ENCODE measurements at regions not wholly inside any gene's neighbourhood (a gene's known extent, or its start where the extent isn't known, plus 50 kb on each side); places are given as distances from the start of the nearest gene placed in this dataset.

DNA sequence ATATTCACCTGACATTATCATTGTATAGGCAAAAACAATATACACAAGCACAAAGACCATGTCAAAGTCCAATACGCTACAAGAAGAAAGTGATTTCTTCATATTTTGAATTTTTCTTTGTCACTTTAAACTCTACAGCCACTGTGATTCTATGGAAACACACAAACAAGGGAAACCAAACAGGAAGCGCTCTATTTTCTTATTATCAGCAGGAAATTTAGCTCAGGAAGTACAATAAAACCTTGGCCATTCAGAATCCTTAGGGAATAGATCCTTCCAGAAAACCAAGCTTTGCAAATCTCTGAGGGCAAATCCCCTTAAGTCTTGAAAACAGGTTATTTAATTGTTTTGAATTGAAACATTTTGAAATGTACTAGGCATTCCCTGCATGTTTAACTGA, 336.2 kb downstream of the EPHA4 start:
- no peak overlapping the region for H3K4me3 ChIP-seq (ENCODE audit: low read depth, low read length)
- TF ChIP-seq, protein P1, sequence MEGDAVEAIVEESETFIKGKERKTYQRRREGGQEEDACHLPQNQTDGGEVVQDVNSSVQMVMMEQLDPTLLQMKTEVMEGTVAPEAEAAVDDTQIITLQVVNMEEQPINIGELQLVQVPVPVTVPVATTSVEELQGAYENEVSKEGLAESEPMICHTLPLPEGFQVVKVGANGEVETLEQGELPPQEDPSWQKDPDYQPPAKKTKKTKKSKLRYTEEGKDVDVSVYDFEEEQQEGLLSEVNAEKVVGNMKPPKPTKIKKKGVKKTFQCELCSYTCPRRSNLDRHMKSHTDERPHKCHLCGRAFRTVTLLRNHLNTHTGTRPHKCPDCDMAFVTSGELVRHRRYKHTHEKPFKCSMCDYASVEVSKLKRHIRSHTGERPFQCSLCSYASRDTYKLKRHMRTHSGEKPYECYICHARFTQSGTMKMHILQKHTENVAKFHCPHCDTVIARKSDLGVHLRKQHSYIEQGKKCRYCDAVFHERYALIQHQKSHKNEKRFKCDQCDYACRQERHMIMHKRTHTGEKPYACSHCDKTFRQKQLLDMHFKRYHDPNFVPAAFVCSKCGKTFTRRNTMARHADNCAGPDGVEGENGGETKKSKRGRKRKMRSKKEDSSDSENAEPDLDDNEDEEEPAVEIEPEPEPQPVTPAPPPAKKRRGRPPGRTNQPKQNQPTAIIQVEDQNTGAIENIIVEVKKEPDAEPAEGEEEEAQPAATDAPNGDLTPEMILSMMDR (conservative IDR thresholded peaks at IDR 0.05; ENCODE audit: low read depth, low read length): no peak
- DNase-seq (ENCODE audit: low read depth): no peak

DNA sequence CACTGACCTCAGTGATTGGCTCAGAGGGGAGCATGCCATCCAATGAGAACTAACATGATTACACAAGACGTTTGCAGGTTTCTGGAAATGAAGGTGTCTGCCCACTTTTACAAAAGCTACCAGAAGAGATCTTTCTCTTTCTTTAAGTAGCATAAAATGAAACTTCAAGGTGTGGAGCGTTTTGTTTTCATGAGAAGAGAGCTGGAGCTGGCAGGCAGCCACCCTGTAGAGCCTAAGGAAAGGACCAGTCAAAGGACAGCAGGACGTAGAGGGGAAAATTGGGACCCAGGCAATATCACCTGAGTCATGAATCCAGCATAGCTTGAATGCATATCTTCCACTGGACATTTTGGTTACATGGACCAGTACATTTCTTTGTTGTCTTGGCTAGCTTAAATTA, 331.0 kb downstream of the EPHA4 start:
- DNase-seq (ENCODE audit: low read depth): no peak
- H3K4me3 ChIP-seq (ENCODE audit: low read depth, low read length): no peak overlapping the region
- TF ChIP-seq, protein P1 (conservative IDR thresholded peaks at IDR 0.05; ENCODE audit: low read depth, low read length): no peak

DNA sequence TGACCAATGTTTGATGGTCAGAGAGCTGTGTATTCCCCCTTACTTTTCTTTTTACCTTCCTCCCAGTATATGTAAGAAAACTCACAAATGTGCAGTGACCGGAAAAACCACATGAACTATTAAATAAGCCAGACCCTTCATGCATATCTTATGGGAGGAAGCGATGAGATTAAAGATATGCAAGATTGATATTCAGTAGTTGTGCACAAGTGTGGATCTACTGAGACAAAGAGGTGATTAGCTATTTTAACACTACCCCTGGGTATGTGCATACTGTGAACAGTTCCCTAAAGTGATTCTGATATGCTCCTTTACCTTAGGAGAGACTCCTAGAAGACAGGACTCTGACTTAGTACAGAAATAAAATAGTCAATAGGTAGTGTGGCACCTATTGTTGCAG, 328.3 kb downstream of the EPHA4 start:
- DNase-seq (ENCODE audit: low read depth): no peak
- TF ChIP-seq, protein P1 (conservative IDR thresholded peaks at IDR 0.05; ENCODE audit: low read depth, low read length): no peak
- H3K4me3 ChIP-seq (ENCODE audit: low read depth, low read length): no peak overlapping the region

DNA sequence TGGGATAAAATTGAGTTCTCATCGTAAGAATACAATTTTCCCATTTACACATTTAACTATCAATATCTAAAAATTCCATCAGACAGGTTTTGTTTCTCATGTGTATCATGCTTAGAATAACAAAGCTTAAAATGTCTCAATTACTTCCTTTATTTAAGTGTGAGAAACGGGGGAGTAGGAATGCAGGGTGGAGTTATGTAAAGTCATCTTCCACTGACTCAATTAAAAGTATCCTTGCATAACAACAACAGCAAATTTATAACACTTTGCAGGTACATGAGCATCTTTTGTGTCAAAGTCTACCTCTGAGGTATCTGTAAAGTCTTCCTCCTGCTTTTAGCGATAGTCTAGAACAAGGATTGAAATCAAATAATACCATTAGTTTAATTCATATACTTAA, 327.1 kb downstream of the EPHA4 start:
- TF ChIP-seq, protein P1 (conservative IDR thresholded peaks at IDR 0.05; ENCODE audit: low read depth, low read length): no peak
- no peak for DNase-seq (ENCODE audit: low read depth)
- no peak overlapping the region for H3K4me3 ChIP-seq (ENCODE audit: low read depth, low read length)

DNA sequence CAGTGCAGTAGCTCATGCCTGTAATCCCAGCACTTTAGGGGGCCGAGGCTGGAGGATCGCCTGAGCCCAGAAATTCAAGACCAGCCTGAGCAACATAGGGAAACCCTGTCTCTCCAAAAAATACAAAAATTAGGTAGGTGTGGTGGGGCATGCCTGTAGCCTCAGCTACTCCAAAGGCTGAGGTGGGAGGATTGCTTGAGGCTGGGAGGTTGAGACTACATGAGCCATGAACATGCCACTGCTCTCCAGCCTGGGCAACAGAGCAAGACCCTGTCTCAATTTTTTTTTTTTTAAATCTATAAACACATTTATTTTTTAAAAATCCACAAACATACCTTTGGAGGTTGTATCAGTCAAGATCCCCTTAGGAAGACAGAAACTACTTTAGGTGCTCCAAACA, 326.3 kb downstream of the EPHA4 start:
- TF ChIP-seq, protein P1 (conservative IDR thresholded peaks at IDR 0.05; ENCODE audit: low read depth, low read length): no peak
- no peak overlapping the region for H3K4me3 ChIP-seq (ENCODE audit: low read depth, low read length)
- no peak for DNase-seq (ENCODE audit: low read depth)

DNA sequence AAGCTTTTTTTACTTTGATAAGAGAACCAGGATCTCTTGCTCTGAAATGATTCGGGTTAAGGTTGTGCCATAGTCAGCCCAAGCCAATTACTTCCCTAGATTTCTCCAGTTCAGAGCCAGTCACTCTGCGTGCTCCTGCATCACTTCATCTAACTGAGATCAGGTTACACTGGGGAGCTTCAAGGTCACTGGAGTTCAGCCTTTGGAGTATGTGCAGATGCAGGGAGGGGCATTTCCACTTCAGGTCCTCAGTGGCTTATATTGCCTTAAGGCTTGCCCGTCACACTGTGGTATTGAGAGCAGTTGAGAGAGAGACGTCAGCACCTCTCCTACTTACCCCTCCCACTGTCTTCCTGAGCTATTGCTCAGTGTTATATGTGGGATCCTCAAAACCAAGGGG, 317.8 kb downstream of the EPHA4 start:
- no peak overlapping the region for H3K4me3 ChIP-seq (ENCODE audit: low read depth, low read length)
- no peak for DNase-seq (ENCODE audit: low read depth)
- TF ChIP-seq, protein P1 (conservative IDR thresholded peaks at IDR 0.05; ENCODE audit: low read depth, low read length): no peak

DNA sequence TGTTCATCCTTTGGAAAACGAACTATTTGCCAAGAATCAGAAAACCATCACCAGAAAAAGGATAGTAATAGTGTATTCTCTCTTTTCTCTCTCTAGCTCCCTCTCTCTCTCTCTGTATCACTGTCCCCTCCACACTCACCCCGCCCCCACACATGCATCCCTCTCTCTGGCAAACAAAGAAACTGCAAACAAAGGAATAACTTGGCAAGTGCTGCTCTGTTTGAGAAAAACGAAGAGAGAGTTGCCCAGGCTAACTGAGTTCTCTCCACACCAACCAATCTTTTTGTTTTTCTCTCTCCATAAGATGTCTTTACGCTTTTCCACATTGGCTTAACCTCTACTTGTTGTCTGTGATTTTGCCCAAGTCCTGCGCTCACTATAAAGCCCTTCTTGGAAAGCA, 316.2 kb downstream of the EPHA4 start:
- no peak for DNase-seq (ENCODE audit: low read depth)
- TF ChIP-seq, protein P1 (conservative IDR thresholded peaks at IDR 0.05; ENCODE audit: low read depth, low read length): no peak
- H3K4me3 ChIP-seq (ENCODE audit: low read depth, low read length): no peak overlapping the region

All from choroid plexus epithelial cell (primary cell).